ENCODE measurements at regions not wholly inside any gene's neighbourhood (a gene's known extent, or its start where the extent isn't known, plus 50 kb on each side); places are given as distances from the start of the nearest gene placed in this dataset.

DNA sequence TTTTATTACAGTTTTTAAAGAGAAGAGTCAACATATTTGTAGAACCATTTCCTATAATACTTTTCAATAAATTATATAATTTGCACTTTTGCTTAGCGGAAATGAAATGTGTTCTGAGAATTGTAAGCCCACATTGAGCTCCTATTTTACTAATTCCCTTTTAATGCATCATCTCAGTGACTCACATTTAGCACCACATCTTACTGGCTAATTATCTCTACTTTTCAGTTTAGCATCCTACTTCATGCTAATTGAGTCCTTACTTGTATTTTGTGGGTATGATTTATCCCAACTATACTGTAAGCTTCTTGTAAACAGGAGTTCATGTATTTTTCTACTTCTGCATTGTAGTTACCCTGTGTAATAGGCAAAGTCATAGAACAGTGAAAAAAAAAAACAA is 67.5 kb downstream of the TMX1 start:
- no peak for DNase-seq (ENCODE audit: low read depth, low spot score)
- H3K27ac ChIP-seq = no peak overlapping the region

DNA sequence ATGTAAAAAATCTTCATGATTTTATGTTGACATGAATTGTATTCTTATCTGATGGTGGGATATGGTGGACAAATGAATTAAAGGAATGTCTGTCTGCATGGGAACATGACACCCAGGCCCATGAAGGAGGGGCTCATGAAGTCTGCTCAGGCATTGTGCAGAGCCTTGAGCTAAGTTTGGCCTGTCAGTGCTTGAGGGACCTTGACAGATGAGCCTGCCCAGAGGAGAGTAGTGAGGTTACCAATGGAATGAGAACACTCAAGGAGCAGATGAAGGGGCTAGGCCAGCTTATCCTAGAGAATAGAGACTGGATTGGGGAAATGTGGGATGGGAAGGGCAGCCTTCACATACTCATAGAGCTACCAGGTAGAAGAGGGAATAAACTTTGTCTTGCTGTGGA is 68.8 kb downstream of the TMX1 start:
- no peak overlapping the region for H3K27ac ChIP-seq
- DNase-seq (ENCODE audit: low read depth, low spot score) = no peak

DNA sequence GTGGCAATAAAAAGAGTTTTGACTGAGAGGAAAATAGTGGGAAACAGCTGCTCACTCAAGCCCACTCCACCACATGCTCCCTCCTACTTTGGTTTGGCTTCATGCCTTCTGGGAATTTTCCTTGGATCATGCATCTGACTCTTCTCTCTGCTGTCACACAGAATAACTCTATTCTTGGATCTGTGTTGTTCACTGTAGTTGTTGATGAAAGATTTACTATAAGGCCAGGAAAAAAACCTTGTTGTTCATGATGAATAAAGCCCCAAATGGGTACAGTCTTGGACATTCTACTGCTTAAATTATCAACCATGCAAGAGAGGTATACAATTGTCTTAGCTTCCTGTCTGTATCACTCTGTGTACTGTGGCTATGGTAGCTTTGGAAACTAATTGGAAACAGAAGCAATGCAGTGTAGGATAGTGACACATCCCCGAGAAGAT is 70.5 kb downstream of the TMX1 start:
- no peak for DNase-seq (ENCODE audit: low read depth, low spot score)
- H3K27ac ChIP-seq = no peak overlapping the region

DNA sequence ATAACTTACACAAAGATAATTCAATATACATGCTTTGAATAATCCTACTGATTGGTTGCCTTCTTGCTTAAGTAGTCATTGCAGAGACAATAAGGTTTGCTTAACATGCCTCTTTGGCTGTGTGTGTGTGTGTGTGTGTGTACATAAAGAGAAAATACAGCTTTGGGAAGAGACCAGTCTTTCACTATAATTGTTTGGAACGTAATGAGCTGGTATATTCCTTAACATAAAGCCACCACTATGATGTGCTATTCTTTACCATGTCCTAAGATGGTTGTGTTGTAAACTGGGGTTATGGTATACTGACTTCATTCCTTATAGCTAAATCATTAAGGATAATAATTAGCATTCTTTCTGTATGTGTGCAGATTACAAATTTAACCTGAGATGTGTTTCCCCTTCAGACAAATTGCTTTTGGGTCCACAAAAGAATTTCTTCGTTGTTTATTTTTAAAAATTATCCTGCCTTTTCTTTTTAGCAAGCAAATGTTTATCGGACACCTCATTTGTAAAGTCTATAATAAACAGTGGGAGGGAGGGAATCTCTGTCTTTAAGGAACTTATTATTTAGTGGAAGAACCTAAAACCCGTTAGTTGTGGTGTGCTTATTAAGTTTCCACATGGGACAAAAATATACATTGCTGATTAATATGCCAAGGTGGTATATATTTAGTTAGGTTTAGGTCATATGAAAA is 74.4 kb downstream of the TMX1 start:
- no peak overlapping the region for H3K27ac ChIP-seq
- no peak for DNase-seq (ENCODE audit: low read depth, low spot score)

DNA sequence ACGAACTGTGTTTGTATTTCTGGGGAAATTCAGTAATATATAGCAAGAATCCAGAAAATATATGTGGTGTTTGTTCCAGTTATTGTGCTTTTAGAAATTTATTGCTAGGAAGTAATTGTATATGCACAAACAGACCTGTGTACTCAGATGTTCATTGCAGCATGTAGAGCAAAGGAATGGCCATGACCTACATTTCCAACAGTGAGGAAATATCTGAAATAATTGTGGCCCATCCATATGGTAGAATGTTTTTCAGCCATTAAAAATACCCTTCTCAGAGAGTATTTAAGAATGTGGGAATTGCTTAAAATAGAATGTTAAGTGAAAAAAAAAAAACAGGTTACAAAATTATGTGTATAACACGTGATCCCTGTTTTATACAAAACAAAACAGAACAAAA is 77.3 kb downstream of the TMX1 start:
- no peak for DNase-seq (ENCODE audit: low read depth, low spot score)
- H3K27ac ChIP-seq = no peak overlapping the region

DNA sequence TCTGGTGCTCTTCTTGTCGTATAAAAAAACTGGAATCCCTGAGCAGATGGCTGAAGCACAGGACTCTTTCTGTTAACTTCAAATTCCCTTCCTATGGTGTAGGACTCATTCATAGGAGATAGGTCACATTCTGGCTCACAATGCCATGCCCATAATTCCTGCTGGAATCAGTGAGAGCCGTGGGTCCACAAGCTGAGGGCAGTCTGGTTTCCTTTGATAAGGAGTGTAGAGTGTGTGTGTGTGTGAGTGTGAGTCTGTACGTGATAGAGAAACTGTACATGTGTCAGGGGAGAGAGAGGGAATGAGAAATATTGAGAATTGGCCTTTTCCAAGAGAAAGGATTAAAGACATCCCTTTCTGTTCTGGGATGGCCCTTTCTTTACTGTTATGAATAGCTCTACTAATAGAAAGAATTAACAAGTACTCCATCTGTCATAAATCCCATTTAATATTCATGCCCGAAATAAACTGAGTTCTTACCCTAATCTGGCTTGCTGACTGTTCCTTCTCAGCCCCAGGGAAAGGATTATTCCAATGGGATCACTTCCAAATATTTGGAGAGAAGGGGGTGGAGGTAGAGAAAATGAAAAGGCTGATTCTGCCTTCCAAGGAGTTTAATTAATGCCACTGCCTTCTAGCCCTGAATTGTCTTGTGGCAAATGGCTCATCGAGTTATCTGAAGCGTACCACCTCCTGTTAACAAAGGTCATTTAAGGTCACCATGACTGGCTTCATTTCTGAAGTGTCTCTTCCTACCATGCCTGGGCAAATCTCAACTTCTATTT is 79.0 kb downstream of the TMX1 start:
- no peak overlapping the region for H3K27ac ChIP-seq
- no peak for DNase-seq (ENCODE audit: low read depth, low spot score)

DNA sequence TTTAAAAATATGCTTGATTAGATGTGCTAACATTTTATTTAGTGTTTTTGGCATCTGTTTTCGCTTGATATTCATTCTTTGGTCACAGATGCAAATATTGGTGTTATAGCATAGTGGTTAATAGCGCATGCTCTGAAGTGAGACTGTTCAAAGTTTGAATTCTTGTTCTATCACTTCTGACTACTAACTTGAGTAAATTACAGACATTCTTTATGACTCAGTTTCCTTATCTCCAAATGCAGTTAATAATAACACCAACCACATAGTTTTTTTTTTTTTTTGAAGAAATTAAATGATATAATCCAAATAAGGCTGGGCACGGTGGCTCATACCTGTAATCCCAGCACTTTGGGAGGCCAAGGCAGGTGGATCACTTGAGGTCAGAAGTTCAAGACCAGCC is 81.0 kb downstream of the TMX1 start:
- no peak overlapping the region for H3K27ac ChIP-seq
- no peak for DNase-seq (ENCODE audit: low read depth, low spot score)

DNA sequence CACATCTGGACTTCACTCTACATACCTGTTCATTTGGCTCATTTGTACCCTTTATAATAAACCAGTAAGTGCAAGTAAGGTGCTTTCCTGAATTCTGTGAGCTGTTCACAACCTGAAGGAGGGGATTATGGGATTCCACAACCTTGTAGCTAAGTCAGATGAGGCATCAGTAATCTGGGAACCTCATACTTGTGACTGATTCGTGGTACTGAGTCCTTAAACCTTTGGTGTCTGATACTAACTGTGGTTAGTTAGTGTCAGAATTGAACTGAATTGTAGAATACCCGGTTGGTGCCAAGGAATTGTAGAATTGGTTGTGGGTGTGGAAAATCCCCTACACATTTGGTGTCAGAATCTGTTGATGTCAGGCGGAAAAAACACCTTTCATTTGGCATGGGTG is 83.4 kb downstream of the TMX1 start:
- H3K27ac ChIP-seq = no peak overlapping the region
- no peak for DNase-seq (ENCODE audit: low read depth, low spot score)

DNA sequence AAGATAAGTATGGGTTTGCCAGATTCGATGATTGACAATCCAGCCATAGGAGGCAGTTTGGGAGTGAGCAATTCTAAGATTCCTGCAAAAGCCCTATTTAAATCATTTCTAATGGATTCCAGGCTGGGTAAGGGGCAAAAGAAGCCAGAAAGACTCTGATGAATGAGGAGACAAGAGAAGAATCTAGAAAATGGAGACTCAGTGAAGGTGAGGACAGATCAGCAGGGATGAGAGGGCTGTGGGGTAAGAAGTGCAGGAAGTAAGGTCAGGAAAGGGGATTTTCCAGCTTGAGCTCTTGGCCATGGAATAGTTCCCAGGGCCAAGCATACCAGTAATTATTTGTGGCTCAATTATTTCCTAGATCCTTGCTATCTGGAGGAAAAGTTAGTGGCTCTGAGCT is 87.3 kb downstream of the TMX1 start:
- peak overlapping the region; percentile 35 for H3K27ac ChIP-seq
- DNase-seq (ENCODE audit: low read depth, low spot score) = no peak

DNA sequence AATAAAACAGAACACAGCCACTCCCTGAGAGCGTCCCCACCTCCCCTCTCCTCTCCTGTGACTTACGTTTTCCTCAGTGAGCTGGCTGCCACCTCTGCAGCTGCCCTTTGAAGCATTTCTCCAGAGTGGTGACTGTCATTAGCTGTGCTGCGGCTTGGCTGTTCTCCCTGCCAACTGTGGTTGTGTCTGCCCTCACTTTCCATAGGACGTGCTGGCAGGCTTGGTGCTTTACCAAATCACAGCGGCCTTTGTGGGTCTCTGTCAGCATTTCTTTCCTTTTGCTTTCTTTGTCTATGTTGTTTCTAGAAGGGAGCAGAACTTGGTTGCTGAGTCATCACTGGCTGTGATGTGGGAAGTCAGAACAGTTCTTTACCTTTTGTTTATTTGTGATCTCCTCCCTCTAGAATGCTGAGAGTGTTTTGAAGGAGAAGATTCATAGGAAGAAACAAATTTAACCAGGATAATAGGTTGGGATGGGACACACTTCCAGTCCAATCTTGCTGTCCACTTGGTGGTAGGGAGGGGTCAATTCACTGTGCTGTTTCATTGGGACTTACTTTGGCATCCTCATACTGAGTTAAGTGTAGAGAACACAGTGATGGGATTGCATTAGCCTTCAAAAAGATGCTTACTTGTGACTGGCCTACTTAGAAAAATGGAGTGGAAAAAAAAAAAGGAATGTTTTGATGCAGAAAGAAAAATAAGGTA is 88.2 kb downstream of the TMX1 start:
- H3K27ac ChIP-seq = peak overlapping the region; percentile 35
- peak; percentile 18 for DNase-seq (ENCODE audit: low read depth, low spot score)

DNA sequence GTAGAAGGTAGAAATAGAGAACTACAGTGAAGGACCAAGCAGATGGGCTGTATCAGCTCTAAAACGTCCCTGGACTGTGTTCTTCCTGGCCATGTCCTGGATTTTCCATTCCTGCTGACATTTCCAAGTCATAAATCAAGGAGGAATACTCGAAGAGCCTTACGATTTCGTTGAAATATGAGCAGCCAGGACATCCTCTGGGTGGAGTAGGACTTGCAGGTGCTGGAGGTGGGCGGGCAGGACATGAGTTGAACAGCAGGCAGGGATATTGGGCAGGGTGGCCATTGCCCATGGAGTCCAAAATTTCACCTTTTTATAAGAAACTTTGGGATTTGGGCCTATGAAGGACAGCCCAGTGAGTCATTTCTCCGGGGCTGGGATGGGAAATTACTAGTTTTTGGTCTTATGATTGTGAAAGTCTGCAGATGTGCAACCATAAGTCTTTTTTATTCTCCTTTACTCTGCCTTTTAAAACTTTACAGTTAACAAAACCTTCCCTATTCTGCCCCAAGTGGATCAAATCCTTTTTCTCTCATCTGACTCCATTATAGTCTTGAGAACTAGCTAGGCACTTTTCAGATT is 88.8 kb downstream of the TMX1 start:
- H3K27ac ChIP-seq = peak overlapping the region; percentile 35
- no peak for DNase-seq (ENCODE audit: low read depth, low spot score)

DNA sequence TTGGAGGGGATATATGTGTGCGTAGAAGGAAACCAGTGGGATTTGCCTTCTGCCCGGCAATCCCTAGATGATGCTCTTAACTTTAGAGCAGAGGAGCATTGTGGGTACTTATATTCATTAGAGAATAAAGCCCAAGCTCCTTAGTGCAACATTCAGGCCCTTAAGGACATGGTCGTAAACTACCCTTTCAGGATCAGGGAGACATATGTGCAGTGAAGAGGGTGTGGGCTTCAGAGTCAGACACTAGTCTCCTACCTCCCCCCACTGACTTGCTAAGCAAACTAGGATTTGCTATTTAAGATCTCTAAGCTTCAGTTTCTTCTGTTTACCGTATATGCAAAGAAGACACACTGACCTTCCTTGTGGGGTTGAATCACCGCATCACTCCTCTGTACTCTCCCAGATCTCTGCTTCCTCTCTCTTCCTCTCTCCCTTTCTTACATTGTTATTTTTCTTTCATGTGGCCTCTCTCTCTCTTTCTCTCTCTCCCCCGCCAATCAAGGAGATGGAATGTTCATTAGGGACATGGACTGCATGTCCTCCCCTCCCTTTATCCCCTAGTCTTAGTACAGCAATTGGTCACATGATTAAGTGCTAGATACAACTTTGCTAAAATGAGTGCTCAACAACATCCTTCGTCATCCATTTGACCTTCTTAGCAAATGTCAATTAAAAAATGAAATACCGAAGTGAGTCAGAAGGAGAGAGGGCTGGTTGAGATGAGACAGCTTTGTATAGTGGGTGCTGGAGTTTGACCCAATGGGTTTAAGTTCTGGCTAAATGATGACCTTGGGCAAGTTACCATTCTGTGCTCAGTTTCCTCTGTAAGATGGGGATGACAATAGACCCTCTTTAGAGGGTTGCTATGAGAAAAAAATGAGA is 91.7 kb downstream of the TMX1 start:
- no peak for DNase-seq (ENCODE audit: low read depth, low spot score)
- H3K27ac ChIP-seq = no peak overlapping the region

DNA sequence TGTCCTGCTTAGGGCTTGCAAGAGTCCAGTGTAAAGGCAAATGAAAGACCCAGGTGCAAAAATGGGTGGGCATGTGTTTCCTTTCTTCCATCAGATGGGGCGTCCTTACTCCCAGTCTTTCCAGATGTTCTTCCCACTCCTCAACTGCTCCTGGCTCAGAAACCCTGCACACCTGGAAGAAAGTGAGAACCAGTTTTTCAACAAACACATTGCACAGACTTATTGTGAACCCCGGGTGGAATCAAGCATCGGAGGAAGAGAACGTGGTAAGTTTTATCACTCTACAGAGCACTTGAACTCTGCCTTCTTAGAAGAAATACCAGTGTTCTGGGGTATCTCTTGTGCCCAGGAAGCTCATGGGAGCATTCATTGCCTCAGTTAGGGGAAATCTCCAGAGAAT is 93.3 kb downstream of the TMX1 start:
- no peak for DNase-seq (ENCODE audit: low read depth, low spot score)
- peak overlapping the region; percentile 88 for H3K27ac ChIP-seq

DNA sequence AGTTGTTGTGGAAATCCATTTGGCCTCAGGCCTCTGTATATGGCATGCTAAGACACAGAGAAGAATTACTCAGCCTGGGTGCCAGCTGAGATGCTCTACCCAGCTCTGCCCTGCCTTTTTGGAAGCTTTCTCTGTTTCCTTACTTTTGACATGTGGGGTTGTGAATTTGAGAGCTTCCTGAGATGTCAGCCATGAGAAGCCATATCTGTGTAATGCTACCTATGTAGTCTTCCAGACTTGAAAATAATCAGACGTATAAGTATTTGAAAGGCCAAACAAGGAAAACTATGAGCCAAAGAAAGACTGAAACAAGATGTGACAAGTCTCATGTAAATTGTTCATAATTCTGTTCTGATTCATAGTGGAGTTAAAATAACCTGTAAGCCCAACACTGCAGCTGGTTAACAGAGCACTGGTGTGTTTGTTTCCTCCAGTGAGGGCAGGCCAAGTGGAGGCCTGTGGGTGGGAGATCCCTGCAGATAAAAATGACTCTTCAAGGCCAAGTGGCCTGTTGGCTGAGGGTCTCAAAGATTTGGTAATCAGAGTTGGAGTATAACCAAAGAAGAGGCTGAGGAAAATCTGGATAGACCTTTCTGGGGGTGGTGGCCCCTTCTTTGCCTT is 94.0 kb downstream of the TMX1 start:
- H3K27ac ChIP-seq = peak overlapping the region; percentile 88
- peak; percentile 64 for DNase-seq (ENCODE audit: low read depth, low spot score)

DNA sequence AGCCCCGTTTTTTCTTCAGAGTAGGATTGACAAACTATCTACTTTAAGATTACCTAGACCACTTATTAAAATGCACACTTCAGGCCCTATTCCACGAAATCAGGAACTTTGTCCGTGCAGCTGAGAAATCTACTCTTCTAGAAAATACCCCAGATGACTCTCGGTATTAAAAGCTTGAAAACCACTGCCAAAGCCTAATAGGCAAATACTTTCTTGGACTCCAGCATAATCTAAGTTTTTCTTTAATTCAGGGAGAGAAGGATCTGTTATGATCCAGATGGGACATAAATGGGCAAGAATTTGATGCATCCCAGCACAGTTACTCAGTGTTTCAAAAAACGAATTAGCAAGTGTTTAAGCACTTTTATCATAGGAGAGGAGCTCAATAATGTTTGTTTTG is 94.5 kb downstream of the TMX1 start:
- peak overlapping the region; percentile 88 for H3K27ac ChIP-seq
- no peak for DNase-seq (ENCODE audit: low read depth, low spot score)

DNA sequence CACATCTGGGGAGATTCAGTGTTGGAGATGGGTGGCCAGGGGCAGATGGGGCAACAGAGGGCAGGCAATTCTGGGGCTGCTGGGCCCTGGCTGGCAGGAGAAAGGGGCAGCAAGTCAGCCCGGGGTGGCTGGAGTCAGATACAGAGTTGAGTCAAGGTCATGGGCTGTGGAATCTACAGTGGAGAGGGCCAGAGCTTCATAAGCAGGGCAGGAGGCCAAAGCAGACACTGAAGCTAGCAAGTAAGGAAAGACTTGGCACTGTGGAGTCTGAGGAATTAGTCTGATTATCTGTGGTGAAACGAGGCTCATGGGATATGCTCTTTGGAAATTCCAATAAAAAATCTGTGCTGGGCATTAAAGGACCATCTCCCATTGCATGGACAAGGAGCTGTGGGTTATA is 95.5 kb downstream of the TMX1 start:
- no peak for DNase-seq (ENCODE audit: low read depth, low spot score)
- peak overlapping the region; percentile 88 for H3K27ac ChIP-seq

DNA sequence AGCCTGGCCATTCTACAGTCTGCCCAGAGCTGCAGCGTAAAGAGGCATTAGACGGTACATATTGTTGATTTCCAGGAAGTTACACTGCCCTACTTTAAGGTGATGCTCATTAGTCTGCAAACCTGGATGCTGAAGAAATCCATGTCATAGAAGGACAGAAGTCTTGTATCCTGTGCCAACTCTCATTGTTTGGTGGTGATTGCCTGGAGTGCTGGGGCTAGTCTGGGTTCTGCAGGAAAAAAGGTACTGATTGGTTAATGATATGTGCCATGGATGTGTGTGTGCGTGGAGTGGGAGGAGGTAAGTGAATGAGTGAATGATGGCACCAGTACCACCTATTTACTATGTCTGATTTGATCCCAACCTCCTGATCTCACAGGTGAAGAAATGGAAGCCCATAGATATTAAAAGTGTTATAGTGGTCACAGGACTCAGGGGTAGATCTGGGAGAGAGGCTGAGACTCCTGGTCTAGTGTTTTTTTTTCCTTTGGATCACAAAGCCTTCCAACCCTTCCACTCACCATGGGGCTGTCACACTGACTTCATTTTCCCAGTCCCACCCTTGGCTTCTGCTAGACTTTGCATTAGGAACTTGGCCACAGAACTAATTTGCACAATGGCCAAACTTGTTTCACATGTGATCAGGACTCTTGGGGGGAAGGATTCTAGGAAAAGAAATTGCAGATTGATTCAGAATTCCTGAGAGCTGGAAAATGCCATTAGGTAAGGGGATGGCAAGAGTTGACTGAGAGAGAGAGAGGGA is 96.1 kb downstream of the TMX1 start:
- H3K27ac ChIP-seq = peak overlapping the region; percentile 73
- DNase-seq (ENCODE audit: low read depth, low spot score) = no peak

DNA sequence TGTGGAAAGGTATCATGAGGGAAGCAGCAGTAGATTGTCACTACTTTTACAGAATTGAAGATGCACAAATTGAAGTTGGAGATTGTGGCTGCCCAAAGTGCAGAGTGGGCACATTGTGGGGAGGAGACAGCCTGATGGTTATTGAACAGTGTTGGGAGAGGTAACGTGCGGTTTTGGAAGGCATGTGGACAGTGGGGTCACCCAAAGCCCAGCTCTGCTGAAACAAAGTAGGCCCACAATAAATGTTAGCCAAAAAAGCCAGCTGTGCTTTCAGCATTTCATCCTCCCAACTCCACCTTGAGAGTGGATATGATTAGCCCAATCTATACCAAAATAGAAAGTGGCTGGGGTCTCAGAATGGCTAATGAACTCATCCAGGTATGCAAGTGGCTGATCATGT is 96.7 kb downstream of the TMX1 start:
- no peak for DNase-seq (ENCODE audit: low read depth, low spot score)
- peak overlapping the region; percentile 73 for H3K27ac ChIP-seq

DNA sequence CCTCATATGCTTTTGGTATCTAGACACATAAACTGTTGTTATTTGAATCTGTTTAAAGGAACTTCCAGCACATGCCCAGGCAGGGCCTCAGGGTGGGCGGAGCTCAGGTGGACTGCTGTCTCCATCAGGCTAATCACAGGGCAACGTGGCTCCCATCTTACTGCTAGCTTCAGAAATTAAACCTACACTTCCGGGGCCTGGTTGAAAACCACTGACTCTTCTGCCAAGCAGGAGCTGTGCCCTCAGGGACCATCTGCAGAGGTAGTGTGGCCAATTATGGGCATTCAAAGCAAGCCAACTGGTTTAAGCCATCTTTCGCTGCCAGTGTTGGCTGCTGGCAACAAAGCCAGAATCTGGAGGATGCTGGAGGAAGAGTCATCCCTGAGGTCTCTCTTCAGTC is 97.5 kb downstream of the TMX1 start:
- peak; percentile 81 for DNase-seq (ENCODE audit: low read depth, low spot score)
- peak overlapping the region; percentile 73 for H3K27ac ChIP-seq

Data from epithelial cell of prostate (primary cell).